GM23338 (cell line): ENCODE measurements at regions not wholly inside any gene's neighbourhood (a gene's known extent, or its start where the extent isn't known, plus 50 kb on each side); places are given as distances from the start of the nearest gene placed in this dataset.

Experiments used
- ATAC-seq: fragments of 200-7000 bp; cut with Tn5 transposase; 3 replicates; pipeline ENCODE4 v1.9.1; 2020
- DNase-seq: peaks from one replicate; pipeline ENCODE4 v3.0.0-alpha.2; 2015; ENCODE audit warnings: low spot score
- H2AFZ ChIP-seq: fragments of 200-600 bp; sonication (generic); 2 replicates; pipeline ENCODE4 v1.8.0; 2016; ENCODE audit warnings: antibody characterized with exemption, mild to moderate bottlenecking, moderate library complexity
- H3F3A ChIP-seq: fragments of 200-600 bp; sonication (generic); replicated peaks from 2 replicates; pipeline ENCODE4 v1.8.0; 2017; ENCODE audit warnings: antibody characterized with exemption, mixed run types, low read depth
- H3K27ac ChIP-seq: fragments of 200-600 bp; sonication (generic); 2 replicates; pipeline ENCODE4 v1.6.1; 2016; ENCODE audit warnings: low read depth
- H3K27me3 ChIP-seq: fragments of 200-600 bp; sonication (generic); 2 replicates; pipeline ENCODE4 v1.8.0; 2016; ENCODE audit warnings: mild to moderate bottlenecking, mixed run types, moderate library complexity; ENCODE audit not compliant: insufficient read depth
- H3K36me3 ChIP-seq: fragments of 200-600 bp; sonication (generic); 2 replicates; pipeline ENCODE4 v1.8.0; 2016; ENCODE audit warnings: mild to moderate bottlenecking; ENCODE audit not compliant: insufficient read depth
- H3K4me1 ChIP-seq: fragments of 200-600 bp; sonication (generic); 2 replicates; pipeline ENCODE4 v1.8.0; 2016; ENCODE audit warnings: mild to moderate bottlenecking, moderate library complexity; ENCODE audit not compliant: insufficient read depth
- H3K4me2 ChIP-seq: fragments of 200-600 bp; sonication (generic); 2 replicates; pipeline ENCODE4 v1.7.1; 2017; ENCODE audit warnings: mixed run types
- H3K4me3 ChIP-seq: fragments of 200-600 bp; sonication (generic); 2 replicates; pipeline ENCODE4 v1.6.1; 2016; ENCODE audit warnings: mixed run types
- H3K79me2 ChIP-seq: fragments of 200-600 bp; sonication (generic); replicated peaks from 2 replicates; pipeline ENCODE4 v1.8.0; 2017; ENCODE audit warnings: mild to moderate bottlenecking; ENCODE audit not compliant: insufficient read depth
- H3K9me2 ChIP-seq: fragments of 200-600 bp; sonication (generic); 2 replicates; pipeline ENCODE4 v1.8.0; 2017; ENCODE audit not compliant: insufficient read depth
- H4K20me1 ChIP-seq: fragments of 200-600 bp; sonication (generic); replicated peaks from 2 replicates; pipeline ENCODE4 v1.8.0; 2017; ENCODE audit warnings: mild to moderate bottlenecking; ENCODE audit not compliant: insufficient read depth
- H3K27ac Mint-ChIP-seq: 2 replicates; pipeline ENCODE4 v1.8.0; 2020; ENCODE audit warnings: inconsistent platforms, mild to moderate bottlenecking, moderate library complexity, mixed read lengths
- H3K27me3 Mint-ChIP-seq: 3 replicates; pipeline ENCODE4 v1.8.0; 2022; ENCODE audit warnings: low read depth, mild to moderate bottlenecking, moderate library complexity, mixed read lengths, inconsistent platforms; ENCODE audit not compliant: insufficient read depth, poor library complexity
- H3K36me3 Mint-ChIP-seq: 3 replicates; pipeline ENCODE4 v1.8.0; 2021; ENCODE audit warnings: low read depth, mild to moderate bottlenecking, inconsistent platforms, moderate library complexity, mixed read lengths
- H3K4me1 Mint-ChIP-seq: 3 replicates; pipeline ENCODE4 v1.8.0; 2020; ENCODE audit warnings: mild to moderate bottlenecking, inconsistent platforms, mixed read lengths
- H3K4me3 Mint-ChIP-seq: 3 replicates; pipeline ENCODE4 v1.8.0; 2021; ENCODE audit warnings: moderate library complexity, mild to moderate bottlenecking, inconsistent platforms, mixed read lengths
- H3K9me3 Mint-ChIP-seq: 3 replicates; pipeline ENCODE4 v1.8.0; 2020; ENCODE audit warnings: moderate library complexity, mild to moderate bottlenecking, inconsistent platforms, mixed read lengths
- CREB1 ChIP-seq: fragments of 250-450 bp; sonication (Bioruptor Pico); IDR thresholded peaks from 2 replicates; pipeline ENCODE4 v1.5.0; 2020; ENCODE audit warnings: low read depth, mild to moderate bottlenecking, moderate library complexity
- CTCF ChIP-seq, 2 experiments: fragments of 200-600 bp in 1 of 2; sonication (generic) in 1 of 2; conservative IDR thresholded peaks; 2 replicates each; pipeline versions ENCODE4 v1.5.1 to v1.6.1; 2016 to 2017; ENCODE audit warnings: antibody characterized with exemption in 2 of 2, low read depth in 2 of 2, mild to moderate bottlenecking in 2 of 2, moderate library complexity in 1 of 2
- ETS1 ChIP-seq: IDR thresholded peaks from 2 replicates; pipeline ENCODE4 v1.6.1; 2016; ENCODE audit warnings: antibody characterized with exemption
- EZH2 ChIP-seq: fragments of 200-600 bp; sonication (generic); IDR thresholded peaks from one replicate; pipeline ENCODE4 v1.8.0; 2017; ENCODE audit warnings: antibody characterized with exemption, mild to moderate bottlenecking, low read depth; ENCODE audit not compliant: unreplicated experiment
- EZH2phosphoT487 ChIP-seq: fragments of 200-600 bp; sonication (generic); IDR thresholded peaks from one replicate; pipeline ENCODE4 v1.8.1; 2018; ENCODE audit warnings: antibody characterized with exemption; ENCODE audit not compliant: unreplicated experiment
- JUNB ChIP-seq: IDR thresholded peaks from one replicate; pipeline ENCODE4 v1.6.1; 2016; ENCODE audit warnings: antibody characterized with exemption; ENCODE audit not compliant: unreplicated experiment
- NANOG ChIP-seq: IDR thresholded peaks from 2 replicates; pipeline ENCODE4 v1.6.1; 2016; ENCODE audit warnings: antibody characterized with exemption, borderline replicate concordance
- POLR2AphosphoS5 ChIP-seq: IDR thresholded peaks from 2 replicates; pipeline ENCODE4 v1.6.1; 2016; ENCODE audit warnings: antibody characterized with exemption, low read depth
- STAT1 ChIP-seq: IDR thresholded peaks from one replicate; pipeline ENCODE4 v1.6.1; 2016; ENCODE audit warnings: antibody characterized with exemption; ENCODE audit not compliant: unreplicated experiment
- ZNF114 ChIP-seq: fragments of 250-450 bp; sonication (Bioruptor Pico); IDR thresholded peaks from 2 replicates; pipeline ENCODE4 v1.5.0; 2020; ENCODE audit warnings: mild to moderate bottlenecking, moderate library complexity
- ZNF331 ChIP-seq: fragments of 250-450 bp; sonication (Bioruptor Pico); IDR thresholded peaks from 2 replicates; pipeline ENCODE4 v1.5.0; 2020; ENCODE audit warnings: low read depth, mild to moderate bottlenecking, moderate library complexity
- TF ChIP-seq, protein P1 (sequence below): IDR thresholded peaks from one replicate; pipeline ENCODE4 v1.6.1; 2018; ENCODE audit warnings: antibody characterized with exemption; ENCODE audit not compliant: unreplicated experiment
- TF ChIP-seq, protein P2 (sequence below): fragments of 250-450 bp; sonication (Bioruptor Pico); IDR thresholded peaks from 2 replicates; pipeline ENCODE4 v1.5.0; 2020; ENCODE audit warnings: mild to moderate bottlenecking, moderate library complexity

GRCh38 chrX:103441878-103442535, 65.7 kb downstream of the BEX3 start:
- Histone ChIP-seq H3K27ac (no peak overlapping the region), H3F3A (no peaks in the 10 kb centered on the region), H3K4me2 (no peak overlapping the region), H3K4me1 (peaks cover 20% of the 10 kb centered on the region), H3K4me3 (no peak overlapping the region), H3K9me2 (no peaks in the 10 kb centered on the region), H3K36me3 (no peaks in the 10 kb centered on the region), H3K79me2 (no peaks in the 10 kb centered on the region), H4K20me1 (no peaks in the 10 kb centered on the region), H2AFZ (no peak overlapping the region), H3K27me3 (no peaks in the 10 kb centered on the region)
- Mint-ChIP-seq H3K4me3 (no peak overlapping the region), H3K27ac (no peak overlapping the region), H3K27me3 (no peaks in the 10 kb centered on the region), H3K36me3 (no peaks in the 10 kb centered on the region; the same call in 2 of the 3 replicates), H3K4me1 (peaks cover 43% of the 10 kb centered on the region), H3K9me3 (no peaks in the 10 kb centered on the region)
- ATAC-seq: no peak
- no peak for TF ChIP-seq CREB1 (CRISPR knock-in tag)
- TF ChIP-seq EZH2: no peak
- TF ChIP-seq ZNF331: no peak
- no peak for TF ChIP-seq ETS1
- no peak for TF ChIP-seq JUNB
- no peak for TF ChIP-seq CTCF (conservative IDR thresholded peaks at IDR 0.05; ENCODE audit: low read depth in 2 of 2)
- no peak for TF ChIP-seq EZH2phosphoT487
- no peak for TF ChIP-seq ZNF114 (CRISPR knock-in tag)
- TF ChIP-seq, protein P1, sequence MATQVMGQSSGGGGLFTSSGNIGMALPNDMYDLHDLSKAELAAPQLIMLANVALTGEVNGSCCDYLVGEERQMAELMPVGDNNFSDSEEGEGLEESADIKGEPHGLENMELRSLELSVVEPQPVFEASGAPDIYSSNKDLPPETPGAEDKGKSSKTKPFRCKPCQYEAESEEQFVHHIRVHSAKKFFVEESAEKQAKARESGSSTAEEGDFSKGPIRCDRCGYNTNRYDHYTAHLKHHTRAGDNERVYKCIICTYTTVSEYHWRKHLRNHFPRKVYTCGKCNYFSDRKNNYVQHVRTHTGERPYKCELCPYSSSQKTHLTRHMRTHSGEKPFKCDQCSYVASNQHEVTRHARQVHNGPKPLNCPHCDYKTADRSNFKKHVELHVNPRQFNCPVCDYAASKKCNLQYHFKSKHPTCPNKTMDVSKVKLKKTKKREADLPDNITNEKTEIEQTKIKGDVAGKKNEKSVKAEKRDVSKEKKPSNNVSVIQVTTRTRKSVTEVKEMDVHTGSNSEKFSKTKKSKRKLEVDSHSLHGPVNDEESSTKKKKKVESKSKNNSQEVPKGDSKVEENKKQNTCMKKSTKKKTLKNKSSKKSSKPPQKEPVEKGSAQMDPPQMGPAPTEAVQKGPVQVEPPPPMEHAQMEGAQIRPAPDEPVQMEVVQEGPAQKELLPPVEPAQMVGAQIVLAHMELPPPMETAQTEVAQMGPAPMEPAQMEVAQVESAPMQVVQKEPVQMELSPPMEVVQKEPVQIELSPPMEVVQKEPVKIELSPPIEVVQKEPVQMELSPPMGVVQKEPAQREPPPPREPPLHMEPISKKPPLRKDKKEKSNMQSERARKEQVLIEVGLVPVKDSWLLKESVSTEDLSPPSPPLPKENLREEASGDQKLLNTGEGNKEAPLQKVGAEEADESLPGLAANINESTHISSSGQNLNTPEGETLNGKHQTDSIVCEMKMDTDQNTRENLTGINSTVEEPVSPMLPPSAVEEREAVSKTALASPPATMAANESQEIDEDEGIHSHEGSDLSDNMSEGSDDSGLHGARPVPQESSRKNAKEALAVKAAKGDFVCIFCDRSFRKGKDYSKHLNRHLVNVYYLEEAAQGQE: no peak
- no peak for TF ChIP-seq STAT1
- TF ChIP-seq NANOG: no peak
- TF ChIP-seq, protein P2, sequence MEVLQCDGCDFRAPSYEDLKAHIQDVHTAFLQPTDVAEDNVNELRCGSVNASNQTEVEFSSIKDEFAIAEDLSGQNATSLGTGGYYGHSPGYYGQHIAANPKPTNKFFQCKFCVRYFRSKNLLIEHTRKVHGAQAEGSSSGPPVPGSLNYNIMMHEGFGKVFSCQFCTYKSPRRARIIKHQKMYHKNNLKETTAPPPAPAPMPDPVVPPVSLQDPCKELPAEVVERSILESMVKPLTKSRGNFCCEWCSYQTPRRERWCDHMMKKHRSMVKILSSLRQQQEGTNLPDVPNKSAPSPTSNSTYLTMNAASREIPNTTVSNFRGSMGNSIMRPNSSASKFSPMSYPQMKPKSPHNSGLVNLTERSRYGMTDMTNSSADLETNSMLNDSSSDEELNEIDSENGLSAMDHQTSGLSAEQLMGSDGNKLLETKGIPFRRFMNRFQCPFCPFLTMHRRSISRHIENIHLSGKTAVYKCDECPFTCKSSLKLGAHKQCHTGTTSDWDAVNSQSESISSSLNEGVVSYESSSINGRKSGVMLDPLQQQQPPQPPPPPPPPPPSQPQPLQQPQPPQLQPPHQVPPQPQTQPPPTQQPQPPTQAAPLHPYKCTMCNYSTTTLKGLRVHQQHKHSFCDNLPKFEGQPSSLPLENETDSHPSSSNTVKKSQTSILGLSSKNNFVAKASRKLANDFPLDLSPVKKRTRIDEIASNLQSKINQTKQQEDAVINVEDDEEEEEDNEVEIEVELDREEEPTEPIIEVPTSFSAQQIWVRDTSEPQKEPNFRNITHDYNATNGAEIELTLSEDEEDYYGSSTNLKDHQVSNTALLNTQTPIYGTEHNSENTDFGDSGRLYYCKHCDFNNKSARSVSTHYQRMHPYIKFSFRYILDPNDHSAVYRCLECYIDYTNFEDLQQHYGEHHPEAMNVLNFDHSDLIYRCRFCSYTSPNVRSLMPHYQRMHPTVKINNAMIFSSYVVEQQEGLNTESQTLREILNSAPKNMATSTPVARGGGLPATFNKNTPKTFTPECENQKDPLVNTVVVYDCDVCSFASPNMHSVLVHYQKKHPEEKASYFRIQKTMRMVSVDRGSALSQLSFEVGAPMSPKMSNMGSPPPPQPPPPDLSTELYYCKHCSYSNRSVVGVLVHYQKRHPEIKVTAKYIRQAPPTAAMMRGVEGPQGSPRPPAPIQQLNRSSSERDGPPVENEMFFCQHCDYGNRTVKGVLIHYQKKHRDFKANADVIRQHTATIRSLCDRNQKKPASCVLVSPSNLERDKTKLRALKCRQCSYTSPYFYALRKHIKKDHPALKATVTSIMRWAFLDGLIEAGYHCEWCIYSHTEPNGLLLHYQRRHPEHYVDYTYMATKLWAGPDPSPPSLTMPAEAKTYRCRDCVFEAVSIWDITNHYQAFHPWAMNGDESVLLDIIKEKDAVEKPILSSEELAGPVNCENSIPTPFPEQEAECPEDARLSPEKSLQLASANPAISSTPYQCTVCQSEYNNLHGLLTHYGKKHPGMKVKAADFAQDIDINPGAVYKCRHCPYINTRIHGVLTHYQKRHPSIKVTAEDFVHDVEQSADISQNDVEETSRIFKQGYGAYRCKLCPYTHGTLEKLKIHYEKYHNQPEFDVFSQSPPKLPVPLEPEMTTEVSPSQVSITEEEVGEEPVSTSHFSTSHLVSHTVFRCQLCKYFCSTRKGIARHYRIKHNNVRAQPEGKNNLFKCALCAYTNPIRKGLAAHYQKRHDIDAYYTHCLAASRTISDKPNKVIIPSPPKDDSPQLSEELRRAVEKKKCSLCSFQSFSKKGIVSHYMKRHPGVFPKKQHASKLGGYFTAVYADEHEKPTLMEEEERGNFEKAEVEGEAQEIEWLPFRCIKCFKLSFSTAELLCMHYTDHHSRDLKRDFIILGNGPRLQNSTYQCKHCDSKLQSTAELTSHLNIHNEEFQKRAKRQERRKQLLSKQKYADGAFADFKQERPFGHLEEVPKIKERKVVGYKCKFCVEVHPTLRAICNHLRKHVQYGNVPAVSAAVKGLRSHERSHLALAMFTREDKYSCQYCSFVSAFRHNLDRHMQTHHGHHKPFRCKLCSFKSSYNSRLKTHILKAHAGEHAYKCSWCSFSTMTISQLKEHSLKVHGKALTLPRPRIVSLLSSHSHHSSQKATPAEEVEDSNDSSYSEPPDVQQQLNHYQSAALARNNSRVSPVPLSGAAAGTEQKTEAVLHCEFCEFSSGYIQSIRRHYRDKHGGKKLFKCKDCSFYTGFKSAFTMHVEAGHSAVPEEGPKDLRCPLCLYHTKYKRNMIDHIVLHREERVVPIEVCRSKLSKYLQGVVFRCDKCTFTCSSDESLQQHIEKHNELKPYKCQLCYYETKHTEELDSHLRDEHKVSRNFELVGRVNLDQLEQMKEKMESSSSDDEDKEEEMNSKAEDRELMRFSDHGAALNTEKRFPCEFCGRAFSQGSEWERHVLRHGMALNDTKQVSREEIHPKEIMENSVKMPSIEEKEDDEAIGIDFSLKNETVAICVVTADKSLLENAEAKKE (CRISPR knock-in tag): no peak
- no peak for TF ChIP-seq POLR2AphosphoS5
- DNase-seq: no peak
